ENCODE measurements at regions not wholly inside any gene's neighbourhood (a gene's known extent, or its start where the extent isn't known, plus 50 kb on each side); places are given as distances from the start of the nearest gene placed in this dataset.

- dilution Hi-C loops (cut with MboI; ENCODE audit: extremely low pct_ligation_motif_present, low sequenced_read_pairs): no loop called here
- no peaks in the 10 kb centered on the region for H3K4me1 ChIP-seq (ENCODE audit: control insufficient read depth, extremely low read depth, insufficient read depth, low read length)
- H4K20me1 ChIP-seq (ENCODE audit: control insufficient read depth, extremely low read depth, insufficient read depth, low read length): no peaks in the 10 kb centered on the region
- no peak overlapping the region for H3K4me2 ChIP-seq (ENCODE audit: control insufficient read depth, extremely low read depth, insufficient read depth, low read depth, low read length)
- no peak overlapping the region for H2AFZ ChIP-seq (ENCODE audit: control insufficient read depth, low read length)
- FAIRE-seq (peak; percentile 51), DNase-seq (ENCODE audit: low read depth, low spot score) (no peak)
- H3K27ac ChIP-seq (ENCODE audit: control insufficient read depth, insufficient read depth, low read length): no peak overlapping the region
- no peaks in the 10 kb centered on the region for H3K36me3 ChIP-seq (ENCODE audit: control insufficient read depth in 2 of 2, extremely low read depth in 1 of 2, insufficient read depth in 2 of 2, low read length in 2 of 2)
- H3K4me3 ChIP-seq (ENCODE audit: control insufficient read depth in 2 of 3, extremely low read depth in 1 of 3, insufficient read depth in 2 of 3, low read depth in 1 of 3, low read length in 3 of 3): no peak overlapping the region
- H3K9me3 ChIP-seq (ENCODE audit: control insufficient read depth, low read depth, low read length): no peaks in the 10 kb centered on the region
- H3K79me2 ChIP-seq (ENCODE audit: control insufficient read depth, insufficient read depth, low read length): no peaks in the 10 kb centered on the region
- H3K27me3 ChIP-seq (ENCODE audit: control insufficient read depth, extremely low read depth, insufficient read depth, low read length): no peaks in the 10 kb centered on the region
- H3K9me1 ChIP-seq (ENCODE audit: control insufficient read depth, extremely low read depth, insufficient read depth, low read length): no peaks in the 10 kb centered on the region
- TF ChIP-seq EZH2 (IDR thresholded peaks at IDR 0.05; ENCODE audit: low read length) (no peak), CTCF (optimal IDR thresholded peaks at IDR 0.05 in 1 of 3, IDR thresholded peaks at IDR 0.05 in 1 of 3, conservative IDR thresholded peaks at IDR 0.05 in 1 of 3; ENCODE audit: extremely low read depth in 1 of 3, insufficient read depth in 2 of 3, low read length in 3 of 3) (no peak)
- H3K9ac ChIP-seq (ENCODE audit: control insufficient read depth, extremely low read depth, insufficient read depth, low read length): no peak overlapping the region
Measured at GRCh38 chr2:12442476-12442847, 274.3 kb upstream of the TRIB2 start.

- peaks cover 4% of the 10 kb centered on the region for H3K4me1 ChIP-seq (ENCODE audit: control insufficient read depth, extremely low read depth, insufficient read depth, low read length)
- no peaks in the 10 kb centered on the region for H4K20me1 ChIP-seq (ENCODE audit: control insufficient read depth, extremely low read depth, insufficient read depth, low read length)
- DNase-seq (ENCODE audit: low read depth, low spot score): no peak
- H2AFZ ChIP-seq (ENCODE audit: control insufficient read depth, low read length): no peak overlapping the region
- TF ChIP-seq EZH2 (IDR thresholded peaks at IDR 0.05; ENCODE audit: low read length): no peak
- no peak for TF ChIP-seq CTCF (optimal IDR thresholded peaks at IDR 0.05 in 1 of 3, IDR thresholded peaks at IDR 0.05 in 1 of 3, conservative IDR thresholded peaks at IDR 0.05 in 1 of 3; ENCODE audit: extremely low read depth in 1 of 3, insufficient read depth in 2 of 3, low read length in 3 of 3)
- no peak overlapping the region for H3K4me2 ChIP-seq (ENCODE audit: control insufficient read depth, extremely low read depth, insufficient read depth, low read depth, low read length)
- H3K79me2 ChIP-seq (ENCODE audit: control insufficient read depth, insufficient read depth, low read length): no peaks in the 10 kb centered on the region
- no peaks in the 10 kb centered on the region for H3K9me1 ChIP-seq (ENCODE audit: control insufficient read depth, extremely low read depth, insufficient read depth, low read length)
- H3K27me3 ChIP-seq (ENCODE audit: control insufficient read depth, extremely low read depth, insufficient read depth, low read length): no peaks in the 10 kb centered on the region
- H3K27ac ChIP-seq (ENCODE audit: control insufficient read depth, insufficient read depth, low read length): no peak overlapping the region
- H3K4me3 ChIP-seq (ENCODE audit: control insufficient read depth in 2 of 3, extremely low read depth in 1 of 3, insufficient read depth in 2 of 3, low read depth in 1 of 3, low read length in 3 of 3): no peak overlapping the region
- H3K9ac ChIP-seq (ENCODE audit: control insufficient read depth, extremely low read depth, insufficient read depth, low read length): no peak overlapping the region
- peak; percentile 26 for FAIRE-seq
- no peaks in the 10 kb centered on the region for H3K36me3 ChIP-seq (ENCODE audit: control insufficient read depth in 2 of 2, extremely low read depth in 1 of 2, insufficient read depth in 2 of 2, low read length in 2 of 2)
- dilution Hi-C loops (cut with MboI; ENCODE audit: extremely low pct_ligation_motif_present, low sequenced_read_pairs): no loop called here
- no peaks in the 10 kb centered on the region for H3K9me3 ChIP-seq (ENCODE audit: control insufficient read depth, low read depth, low read length)
Measured at GRCh38 chr2:12448846-12449505, 267.8 kb upstream of the TRIB2 start.
